Coronary artery (tissue), 2 donors: ENCODE measurements at regions not wholly inside any gene's neighbourhood (a gene's known extent, or its start where the extent isn't known, plus 50 kb on each side); places are given as distances from the start of the nearest gene placed in this dataset.

Experiments
- DNase-seq: peaks from one replicate; pipeline ENCODE4 v3.0.0-alpha.2; 2017; ENCODE audit warnings: low spot score
- H3K27ac ChIP-seq, 2 donors: fragments of 200-600 bp; sonication (generic); one replicate each; pipeline ENCODE4 v1.5.1; 2016 to 2019
- H3K4me3 ChIP-seq: fragments of 200-600 bp; sonication (generic); 2 replicates; pipeline ENCODE4 v1.5.1; 2016; ENCODE audit warnings: mild to moderate bottlenecking, moderate library complexity
- CTCF ChIP-seq: fragments of 200-600 bp; sonication (generic); IDR thresholded peaks from one replicate; pipeline ENCODE4 v1.5.1; 2019; ENCODE audit warnings: antibody characterized with exemption

GRCh38 chr21:41593051-41593759 is 85.2 kb upstream of the TMPRSS2 start:
- H3K27ac ChIP-seq, result no peak overlapping the region
- H3K4me3 ChIP-seq, result no peak overlapping the region
- TF ChIP-seq CTCF, result no peak
- DNase-seq, result no peak

- DNase-seq, result no peak
- no peak for TF ChIP-seq CTCF
- no peak overlapping the region for H3K4me3 ChIP-seq
Measured at GRCh38 chr21:41589620-41590175, 81.7 kb upstream of the TMPRSS2 start.

GRCh38 chr21:41589131-41589530 is 81.2 kb upstream of the TMPRSS2 start:
- no peak for TF ChIP-seq CTCF
- DNase-seq, result peak; percentile 17
- Histone ChIP-seq H3K4me3 (no peak overlapping the region), H3K27ac (no peak overlapping the region)

More at GRCh38 chr21:41589620-41590175, 81.7 kb upstream of the TMPRSS2 start:
- H3K27ac ChIP-seq, result no peak overlapping the region

GRCh38 chr21:41585199-41585994 is 77.4 kb upstream of the TMPRSS2 start:
- Histone ChIP-seq H3K4me3 (no peak overlapping the region), H3K27ac (no peak overlapping the region)
- DNase-seq, result peak; percentile 56
- no peak for TF ChIP-seq CTCF

- DNase-seq, result peak; percentile 31
- no peak for TF ChIP-seq CTCF
- no peak overlapping the region for H3K27ac ChIP-seq
- no peak overlapping the region for H3K4me3 ChIP-seq
Measured at GRCh38 chr21:41584603-41585176, 76.7 kb upstream of the TMPRSS2 start.

GRCh38 chr21:41583274-41583790 is 75.4 kb upstream of the TMPRSS2 start:
- no peak overlapping the region for H3K4me3 ChIP-seq

More at GRCh38 chr21:41583274-41583790, 75.4 kb upstream of the TMPRSS2 start:
- H3K27ac ChIP-seq, result no peak overlapping the region
- no peak for DNase-seq
- TF ChIP-seq CTCF, result no peak
